ENCODE measurements at regions not wholly inside any gene's neighbourhood (a gene's known extent, or its start where the extent isn't known, plus 50 kb on each side); places are given as distances from the start of the nearest gene placed in this dataset.

DNA sequence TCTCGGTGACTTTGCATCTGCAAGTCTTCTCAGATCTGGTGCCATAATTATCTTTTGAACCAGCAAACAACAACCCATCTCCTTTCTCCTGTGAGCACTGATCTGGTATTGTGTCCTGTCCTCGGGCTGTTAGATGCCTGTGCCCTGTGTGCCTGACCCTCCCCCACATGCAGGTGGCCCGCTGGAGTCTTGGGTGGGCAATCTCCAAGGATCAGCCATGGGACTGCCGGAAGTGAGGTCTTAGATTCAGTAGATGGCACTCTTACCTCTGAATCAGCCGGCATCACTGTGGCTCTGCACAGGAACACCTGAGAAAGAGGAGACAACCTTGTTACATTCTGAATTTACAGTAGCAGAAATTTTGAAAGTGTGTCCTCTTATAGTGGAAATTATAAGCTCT is 172.4 kb downstream of the IRX2 start:
- Histone ChIP-seq H3K27ac (ENCODE audit: low read depth, low read length, poor library complexity, severe bottlenecking) (no peak overlapping the region), H3K4me1 (ENCODE audit: insufficient read depth, low read length, severe bottlenecking) (no peaks in the 10 kb centered on the region), H3F3A (ENCODE audit: insufficient read depth, low read length) (no peaks in the 10 kb centered on the region), H3K4me2 (ENCODE audit: low read length) (no peak overlapping the region), H4K20me1 (ENCODE audit: insufficient read depth, low read length) (no peaks in the 10 kb centered on the region), H3K9me2 (ENCODE audit: low read depth, low read length) (no peaks in the 10 kb centered on the region), H3K9ac (ENCODE audit: low read length) (no peak overlapping the region), H3K36me3 (ENCODE audit: insufficient read depth, low read length) (no peaks in the 10 kb centered on the region), H2AFZ (ENCODE audit: low read length) (no peak overlapping the region), H3K27me3 (ENCODE audit: insufficient read depth, low read length) (no peaks in the 10 kb centered on the region), H3K79me2 (ENCODE audit: insufficient read depth, low read length) (no peaks in the 10 kb centered on the region), H3K4me3 (ENCODE audit: low read depth, low read length, poor library complexity, severe bottlenecking) (no peak overlapping the region), H3K9me3 (ENCODE audit: low read length) (no peaks in the 10 kb centered on the region)
- no peak for TF ChIP-seq EZH2 (IDR thresholded peaks at IDR 0.05; ENCODE audit: borderline replicate concordance, low read length)
- TF ChIP-seq, protein P1, sequence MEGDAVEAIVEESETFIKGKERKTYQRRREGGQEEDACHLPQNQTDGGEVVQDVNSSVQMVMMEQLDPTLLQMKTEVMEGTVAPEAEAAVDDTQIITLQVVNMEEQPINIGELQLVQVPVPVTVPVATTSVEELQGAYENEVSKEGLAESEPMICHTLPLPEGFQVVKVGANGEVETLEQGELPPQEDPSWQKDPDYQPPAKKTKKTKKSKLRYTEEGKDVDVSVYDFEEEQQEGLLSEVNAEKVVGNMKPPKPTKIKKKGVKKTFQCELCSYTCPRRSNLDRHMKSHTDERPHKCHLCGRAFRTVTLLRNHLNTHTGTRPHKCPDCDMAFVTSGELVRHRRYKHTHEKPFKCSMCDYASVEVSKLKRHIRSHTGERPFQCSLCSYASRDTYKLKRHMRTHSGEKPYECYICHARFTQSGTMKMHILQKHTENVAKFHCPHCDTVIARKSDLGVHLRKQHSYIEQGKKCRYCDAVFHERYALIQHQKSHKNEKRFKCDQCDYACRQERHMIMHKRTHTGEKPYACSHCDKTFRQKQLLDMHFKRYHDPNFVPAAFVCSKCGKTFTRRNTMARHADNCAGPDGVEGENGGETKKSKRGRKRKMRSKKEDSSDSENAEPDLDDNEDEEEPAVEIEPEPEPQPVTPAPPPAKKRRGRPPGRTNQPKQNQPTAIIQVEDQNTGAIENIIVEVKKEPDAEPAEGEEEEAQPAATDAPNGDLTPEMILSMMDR (IDR thresholded peaks at IDR 0.05; ENCODE audit: low read length): no peak

DNA sequence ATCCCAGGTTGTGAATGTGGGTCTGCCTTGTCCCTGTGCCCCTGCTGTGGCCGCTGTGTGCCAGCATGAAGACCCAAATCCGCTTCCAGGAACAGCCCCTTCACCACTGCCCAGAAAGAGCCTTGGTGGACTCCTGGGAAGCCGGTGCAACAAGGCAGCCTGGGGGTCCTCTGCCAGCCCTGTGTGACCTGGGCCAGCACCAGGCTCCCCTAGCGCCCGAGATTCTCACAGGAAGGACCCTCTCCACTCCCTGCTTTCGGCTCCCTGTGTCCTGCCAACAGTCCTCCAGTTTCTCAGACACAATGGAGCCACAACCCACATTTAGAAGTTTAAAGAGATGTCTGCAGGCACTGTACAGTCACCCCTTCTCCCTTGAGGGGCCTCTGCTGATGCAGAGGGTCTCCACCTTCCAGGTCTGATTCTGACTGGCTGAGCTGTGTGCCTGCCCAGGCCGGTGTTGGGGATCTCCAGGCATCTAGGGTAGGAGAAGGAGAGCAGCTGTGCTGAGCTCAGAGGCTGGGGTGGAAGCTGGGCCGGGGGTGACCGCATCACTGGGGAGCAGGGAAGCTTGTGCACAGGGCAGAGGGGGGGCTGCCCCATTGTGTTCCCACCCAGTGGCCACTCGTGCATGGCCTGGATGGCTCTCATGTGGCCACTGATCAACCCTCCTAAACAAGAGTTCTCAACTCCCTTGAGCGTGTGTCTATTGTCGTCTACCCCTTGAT is 174.0 kb downstream of the IRX2 start:
- Histone ChIP-seq H3K9me2 (ENCODE audit: low read depth, low read length) (no peaks in the 10 kb centered on the region), H3K9me3 (ENCODE audit: low read length) (no peaks in the 10 kb centered on the region), H4K20me1 (ENCODE audit: insufficient read depth, low read length) (no peaks in the 10 kb centered on the region), H3K4me3 (ENCODE audit: low read depth, low read length, poor library complexity, severe bottlenecking) (no peak overlapping the region), H2AFZ (ENCODE audit: low read length) (no peak overlapping the region), H3K27me3 (ENCODE audit: insufficient read depth, low read length) (no peaks in the 10 kb centered on the region), H3K4me1 (ENCODE audit: insufficient read depth, low read length, severe bottlenecking) (no peaks in the 10 kb centered on the region), H3K9ac (ENCODE audit: low read length) (no peak overlapping the region), H3K36me3 (ENCODE audit: insufficient read depth, low read length) (no peaks in the 10 kb centered on the region), H3F3A (ENCODE audit: insufficient read depth, low read length) (no peaks in the 10 kb centered on the region), H3K4me2 (ENCODE audit: low read length) (no peak overlapping the region), H3K27ac (ENCODE audit: low read depth, low read length, poor library complexity, severe bottlenecking) (no peak overlapping the region), H3K79me2 (ENCODE audit: insufficient read depth, low read length) (no peaks in the 10 kb centered on the region)
- TF ChIP-seq EZH2 (IDR thresholded peaks at IDR 0.05; ENCODE audit: borderline replicate concordance, low read length): no peak
- TF ChIP-seq, protein P1 (IDR thresholded peaks at IDR 0.05; ENCODE audit: low read length): no peak

DNA sequence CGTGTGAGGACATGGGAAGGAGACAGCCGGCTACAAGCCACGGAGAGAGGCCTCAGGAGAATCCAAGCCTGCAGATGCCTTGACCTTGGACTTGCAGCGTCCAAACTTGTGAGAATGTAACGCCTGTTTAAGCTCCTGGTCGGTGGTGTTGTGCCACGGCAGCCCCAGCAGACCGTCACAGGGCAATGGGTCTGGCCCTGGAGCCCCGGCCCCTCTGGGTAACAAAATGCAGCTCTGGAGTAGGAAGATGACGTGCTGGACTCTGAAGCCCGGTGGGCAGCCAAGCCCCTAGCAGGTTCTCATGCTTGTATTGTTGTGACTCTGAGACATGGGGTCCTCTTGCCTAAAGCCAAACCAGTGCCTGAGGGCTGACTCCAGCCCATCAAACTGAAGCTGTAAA is 174.7 kb downstream of the IRX2 start:
- H3K27ac ChIP-seq (ENCODE audit: low read depth, low read length, poor library complexity, severe bottlenecking): no peak overlapping the region
- H3K9me2 ChIP-seq (ENCODE audit: low read depth, low read length): no peaks in the 10 kb centered on the region
- no peaks in the 10 kb centered on the region for H3F3A ChIP-seq (ENCODE audit: insufficient read depth, low read length)
- H3K27me3 ChIP-seq (ENCODE audit: insufficient read depth, low read length): no peaks in the 10 kb centered on the region
- no peaks in the 10 kb centered on the region for H3K4me1 ChIP-seq (ENCODE audit: insufficient read depth, low read length, severe bottlenecking)
- H3K4me2 ChIP-seq (ENCODE audit: low read length): no peak overlapping the region
- H3K9me3 ChIP-seq (ENCODE audit: low read length): no peaks in the 10 kb centered on the region
- no peak for TF ChIP-seq EZH2 (IDR thresholded peaks at IDR 0.05; ENCODE audit: borderline replicate concordance, low read length)
- TF ChIP-seq, protein P1 (IDR thresholded peaks at IDR 0.05; ENCODE audit: low read length): no peak
- H3K36me3 ChIP-seq (ENCODE audit: insufficient read depth, low read length): no peaks in the 10 kb centered on the region
- H2AFZ ChIP-seq (ENCODE audit: low read length): no peak overlapping the region
- no peaks in the 10 kb centered on the region for H3K79me2 ChIP-seq (ENCODE audit: insufficient read depth, low read length)
- H3K9ac ChIP-seq (ENCODE audit: low read length): no peak overlapping the region
- H3K4me3 ChIP-seq (ENCODE audit: low read depth, low read length, poor library complexity, severe bottlenecking): no peak overlapping the region
- H4K20me1 ChIP-seq (ENCODE audit: insufficient read depth, low read length): no peaks in the 10 kb centered on the region

All from OCI-LY1 (cell line).